Aorta (tissue), 5 donors: ENCODE measurements at regions not wholly inside any gene's neighbourhood (a gene's known extent, or its start where the extent isn't known, plus 50 kb on each side); places are given as distances from the start of the nearest gene placed in this dataset.

Experiments
- ATAC-seq: fragments of 200-7000 bp; cut with Tn5 transposase; one replicate; pipeline ENCODE4 v1.9.1; 2022; ENCODE audit warnings: moderate library complexity; ENCODE audit not compliant: low FRiP score
- DNase-seq, 2 donors: peaks; one replicate each; pipeline ENCODE4 v3.0.0-alpha.2; 2020
- H3K27ac ChIP-seq, 2 donors: one replicate each; pipeline ENCODE4 v1.5.1; 2013; ENCODE audit warnings: low read length in 2 of 2, mild to moderate bottlenecking in 2 of 2, moderate library complexity in 2 of 2, control low read depth in 1 of 2, inconsistent platforms in 1 of 2, low read depth in 1 of 2
- H3K27me3 ChIP-seq, 2 donors: one replicate each; pipeline ENCODE4 v1.6.1; 2013; ENCODE audit warnings: control low read depth in 1 of 2, low read length in 1 of 2, mild to moderate bottlenecking in 1 of 2, moderate library complexity in 1 of 2; ENCODE audit not compliant: insufficient read depth in 2 of 2, control insufficient read depth in 1 of 2
- H3K36me3 ChIP-seq, 2 donors: one replicate each; pipeline ENCODE4 v1.6.1; 2013; ENCODE audit warnings: control low read depth in 1 of 2, low read length in 1 of 2, mild to moderate bottlenecking in 1 of 2; ENCODE audit not compliant: insufficient read depth in 2 of 2, control insufficient read depth in 1 of 2
- H3K4me1 ChIP-seq, 2 donors: one replicate each; pipeline ENCODE4 v1.6.1; 2013; ENCODE audit warnings: low read length in 2 of 2, control low read depth in 1 of 2, mild to moderate bottlenecking in 1 of 2, moderate library complexity in 1 of 2; ENCODE audit not compliant: insufficient read depth in 2 of 2, control insufficient read depth in 1 of 2
- H3K4me3 ChIP-seq, 2 donors: one replicate each; pipeline ENCODE4 v1.5.1; 2013; ENCODE audit warnings: low read length in 2 of 2, control low read depth in 1 of 2, mild to moderate bottlenecking in 1 of 2
- H3K9me3 ChIP-seq: one replicate; pipeline ENCODE4 v1.6.1; 2013; ENCODE audit warnings: mild to moderate bottlenecking, low read length; ENCODE audit not compliant: control insufficient read depth
- WGBS, 2 donors: extraction: QIAGEN DNeasy Blood & Tissue Kit; methylation state at CpG; one replicate each; pipeline ENCODE4 v1.1.7; 2013; 5-methylcytosine and 5-hydroxymethylcytosine counted together
- intact Hi-C, 2 donors: fragments of 100-400 bp; cut with DNase I; formaldehyde crosslinking; loops; one replicate each; pipeline versions ENCODE4 v1.14.2 to v1.15.0; 2022
- donor health status: healthy with polysubstance abuse.
- donor health status: Bipolar disorder and iron deficiency.
- donor health status: DM: no; HTN: no; CAD: no.
- donor health status: DM: no; HTN: no; CAD: no.
- donor health status: DM: yes; HTN: yes; CAD: no.

DNA sequence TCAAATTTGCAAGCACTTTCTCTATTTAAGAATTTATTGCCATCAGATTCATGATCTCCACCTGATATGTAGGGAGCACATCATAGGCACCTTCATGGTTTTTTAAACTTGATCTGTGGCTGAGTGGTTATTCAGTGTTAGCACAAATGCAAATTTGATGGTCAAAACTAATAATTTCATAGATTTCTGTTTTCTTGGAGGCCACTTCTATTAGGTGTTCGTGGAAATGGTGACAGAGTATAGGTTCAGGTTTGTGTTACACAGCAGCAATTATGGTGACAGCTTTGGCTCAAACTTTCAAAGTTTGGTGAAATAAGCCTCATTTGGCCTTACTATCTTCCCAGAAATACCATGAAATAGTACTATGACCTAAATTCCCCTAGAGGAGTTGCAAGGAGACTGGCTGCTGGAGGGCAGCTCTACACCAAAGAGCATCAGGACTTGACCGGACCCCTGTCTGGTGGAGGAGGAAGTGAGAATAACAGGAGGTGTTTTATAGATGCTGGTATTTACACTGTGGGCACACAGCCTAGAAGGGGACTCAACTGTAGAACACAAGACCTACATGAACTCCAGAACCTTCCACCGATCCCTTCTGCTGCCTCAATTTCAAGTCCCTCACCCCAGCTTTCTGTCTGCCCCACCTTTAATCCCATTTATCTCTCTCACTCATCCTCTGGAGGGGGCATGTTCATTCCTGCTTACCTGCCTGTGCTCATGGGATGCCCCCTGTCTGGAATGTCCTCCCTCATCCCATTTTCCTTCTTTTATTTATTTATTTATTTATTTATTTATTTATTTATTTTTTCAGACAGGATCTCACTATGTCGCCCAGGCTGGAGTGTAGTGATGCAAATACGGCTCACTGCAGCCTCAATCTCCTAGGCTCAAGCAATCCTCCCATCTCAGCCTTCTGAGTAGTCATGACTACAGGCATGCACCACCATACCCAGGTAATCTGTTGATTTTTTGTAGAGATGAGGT lies 132.9 kb upstream of the SIX2 start:
- H3K4me3 ChIP-seq: no peak overlapping the region
- no peak overlapping the region for H3K27ac ChIP-seq
- H3K27me3 ChIP-seq: no peaks in the 10 kb centered on the region
- intact Hi-C loops: no loop called here
- WGBS, 2 donors: 93 to 94% methylated on average over 5 of the region's 5 CpGs
- no peak for ATAC-seq
- no peaks in the 10 kb centered on the region for H3K9me3 ChIP-seq
- H3K36me3 ChIP-seq: no peaks in the 10 kb centered on the region
- no peak for DNase-seq
- H3K4me1 ChIP-seq: no peaks in the 10 kb centered on the region

DNA sequence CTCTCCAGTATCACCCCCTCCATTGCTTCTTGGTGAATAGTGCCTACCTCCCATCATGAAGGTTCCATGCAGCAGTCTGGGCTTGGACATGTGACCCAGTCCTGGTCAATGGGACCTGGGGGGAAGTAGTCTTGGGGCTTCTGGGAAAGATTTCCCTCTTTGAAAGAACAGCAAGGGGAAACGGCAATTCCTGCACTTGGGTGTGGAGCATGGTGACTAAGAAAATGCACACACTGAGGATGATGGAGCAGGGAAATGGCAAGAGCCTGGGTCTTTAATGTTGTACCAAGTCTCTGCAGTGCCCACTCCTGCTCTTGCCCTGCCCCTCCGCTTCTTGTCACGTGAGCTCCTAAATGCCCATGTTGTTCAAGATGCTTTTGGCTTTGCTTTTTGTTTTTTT lies 131.4 kb upstream of the SIX2 start:
- no peak for DNase-seq
- WGBS, 2 donors: 94 to 97% methylated on average over 3 of the region's 3 CpGs
- H3K9me3 ChIP-seq: no peaks in the 10 kb centered on the region
- no peak overlapping the region for H3K27ac ChIP-seq
- no peak overlapping the region for H3K4me3 ChIP-seq
- H3K36me3 ChIP-seq: no peaks in the 10 kb centered on the region
- H3K27me3 ChIP-seq: no peaks in the 10 kb centered on the region
- H3K4me1 ChIP-seq: no peaks in the 10 kb centered on the region
- intact Hi-C loops: no loop called here
- ATAC-seq: no peak

DNA sequence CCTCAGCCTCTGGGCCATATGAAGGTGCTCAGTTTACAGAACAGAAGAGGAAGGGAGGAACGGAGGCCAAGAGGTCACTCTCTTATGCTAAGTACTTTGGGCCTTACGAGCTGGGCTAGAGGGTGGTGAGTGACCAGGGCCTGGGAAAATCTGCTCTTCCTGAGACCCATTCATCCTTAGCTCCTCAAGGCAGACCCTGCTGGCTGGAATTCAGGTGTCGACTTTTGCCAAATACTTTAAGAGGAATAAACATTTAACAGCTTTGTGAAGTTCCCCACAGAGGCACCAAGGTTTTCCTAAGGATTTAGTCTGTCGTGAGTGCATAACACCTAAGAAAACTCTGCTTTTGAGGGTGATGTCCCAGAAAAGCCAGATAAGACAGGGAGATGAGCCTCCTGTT lies 129.7 kb upstream of the SIX2 start:
- Histone ChIP-seq H3K4me3 (no peak overlapping the region), H3K36me3 (no peaks in the 10 kb centered on the region), H3K27me3 (no peaks in the 10 kb centered on the region), H3K27ac (no peak overlapping the region), H3K9me3 (no peaks in the 10 kb centered on the region), H3K4me1 (peaks cover 0 to 7% of the 10 kb centered on the region in 2 donors)
- ATAC-seq (no peak), DNase-seq (no peak)
- intact Hi-C loops: no loop called here
- WGBS, 2 donors: 70 to 84% methylated on average over 4 of the region's 4 CpGs

DNA sequence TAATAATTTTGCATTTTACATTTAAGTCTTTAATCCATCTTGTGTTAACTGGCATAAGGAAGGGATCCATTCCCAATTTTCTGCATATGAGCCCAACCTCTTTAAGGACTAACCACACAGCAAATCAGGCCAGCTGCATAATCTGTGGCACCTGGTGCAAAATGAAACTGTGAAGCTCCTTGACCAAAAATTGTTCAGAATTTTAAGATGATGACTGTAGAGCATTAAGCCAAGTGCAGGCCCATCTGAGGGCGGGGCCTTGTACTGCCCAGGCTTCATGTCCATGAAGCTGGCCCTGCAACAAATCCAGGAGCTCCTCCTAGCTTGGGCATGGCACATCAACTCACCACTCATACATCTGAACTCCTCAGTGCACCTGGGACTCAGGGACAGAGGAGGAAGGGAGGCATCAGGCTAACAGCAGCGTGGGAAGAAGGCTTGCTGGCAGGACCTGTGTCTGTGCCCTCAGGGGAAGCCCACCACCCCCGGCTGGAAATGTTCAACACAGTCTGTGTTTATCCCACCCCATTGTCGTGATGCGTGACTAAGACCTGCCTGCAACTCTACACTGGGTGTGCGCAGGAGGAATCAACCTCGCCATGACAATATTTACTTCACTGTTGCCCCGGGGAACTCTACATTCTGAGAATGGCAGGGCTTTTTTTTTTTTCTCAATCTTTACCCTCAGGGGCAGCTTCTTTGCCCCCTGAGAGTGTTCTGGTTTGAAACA lies 128.9 kb upstream of the SIX2 start:
- H3K4me1 ChIP-seq: peaks cover 0 to 7% of the 10 kb centered on the region in 2 donors
- no peak overlapping the region for H3K27ac ChIP-seq
- no peaks in the 10 kb centered on the region for H3K27me3 ChIP-seq
- intact Hi-C loops: no loop called here
- H3K9me3 ChIP-seq: no peaks in the 10 kb centered on the region
- DNase-seq: no peak
- ATAC-seq: no peak
- 94% methylated on average over 8 of the region's 8 CpGs for WGBS, 2 donors
- no peaks in the 10 kb centered on the region for H3K36me3 ChIP-seq
- H3K4me3 ChIP-seq: no peak overlapping the region

DNA sequence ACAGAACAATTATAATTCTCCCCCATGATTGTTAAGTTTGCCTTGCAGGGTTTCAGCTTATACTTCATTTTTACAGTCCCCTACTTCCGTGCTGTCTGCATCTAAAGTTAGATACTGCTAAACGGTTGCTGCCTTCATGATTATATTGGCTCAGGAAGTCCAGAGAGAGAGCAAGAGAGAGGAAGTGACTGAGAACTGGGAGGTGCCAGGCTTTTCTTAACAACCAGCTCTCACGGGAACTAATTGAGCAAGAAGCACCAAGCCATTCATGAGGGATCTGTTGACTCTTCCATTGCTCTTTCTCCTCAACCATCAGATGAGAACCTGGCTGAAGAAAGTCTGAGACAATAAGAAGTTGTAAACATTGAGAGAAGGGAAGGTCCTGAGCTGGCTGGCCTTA lies 125.5 kb upstream of the SIX2 start:
- Histone ChIP-seq H3K27ac (peak overlapping the region in 1 of 2 donors; percentile 12), H3K9me3 (no peaks in the 10 kb centered on the region), H3K36me3 (no peaks in the 10 kb centered on the region), H3K4me3 (no peak overlapping the region), H3K4me1 (peaks cover 0 to 7% of the 10 kb centered on the region in 2 donors), H3K27me3 (no peaks in the 10 kb centered on the region)
- DNase-seq (no peak), ATAC-seq (no peak)
- WGBS, 2 donors: 1% methylated on average over 3 of the region's 3 CpGs
- intact Hi-C loops: no loop called here

DNA sequence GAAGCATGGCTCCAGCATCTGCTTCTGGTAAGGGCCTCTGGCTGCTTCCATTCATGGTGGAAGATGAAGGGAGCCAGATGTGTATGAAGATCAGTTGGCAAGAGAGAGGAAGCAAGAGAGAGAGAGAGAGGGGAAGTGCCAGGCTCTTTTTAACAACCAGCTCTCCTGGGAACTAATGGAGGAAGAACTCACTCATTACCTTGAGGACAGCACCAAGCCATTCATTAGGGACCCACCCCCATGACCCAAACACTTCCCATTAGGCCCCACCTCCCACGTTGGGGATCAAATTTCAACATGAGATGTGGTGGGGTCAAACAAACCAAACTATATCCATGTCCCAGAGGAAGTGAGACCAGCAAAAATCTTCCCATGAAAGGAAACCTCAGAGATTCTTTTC lies 124.8 kb upstream of the SIX2 start:
- Histone ChIP-seq H3K9me3 (no peaks in the 10 kb centered on the region), H3K4me1 (peaks cover 0 to 7% of the 10 kb centered on the region in 2 donors), H3K27ac (no peak overlapping the region), H3K4me3 (no peak overlapping the region), H3K36me3 (no peaks in the 10 kb centered on the region), H3K27me3 (no peaks in the 10 kb centered on the region)
- intact Hi-C loops: no loop called here
- ATAC-seq (no peak), DNase-seq (no peak)
- 50 to 63% methylated on average over 1 of the region's 1 CpG for WGBS, 2 donors

DNA sequence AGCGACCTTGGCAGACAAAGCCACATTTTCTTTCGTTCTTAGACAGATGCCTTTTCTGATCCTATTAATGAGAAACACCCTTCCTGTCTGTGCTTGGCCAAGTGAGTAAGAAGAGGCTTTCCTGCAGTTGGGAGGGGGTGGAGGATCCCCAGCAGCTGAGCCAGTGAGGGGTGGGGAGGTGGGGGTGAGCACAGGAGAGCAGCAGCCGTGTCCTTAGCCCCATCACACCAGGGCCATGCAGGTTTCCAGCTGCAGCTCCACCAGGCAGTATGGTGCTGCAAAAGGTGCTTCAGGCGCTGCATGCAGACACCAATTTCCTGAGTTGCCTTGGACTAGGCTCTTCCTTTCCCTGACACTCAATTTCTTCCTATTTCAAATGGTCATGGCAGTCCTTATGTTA lies 123.3 kb upstream of the SIX2 start:
- Histone ChIP-seq H3K4me1 (peaks cover 0 to 7% of the 10 kb centered on the region in 2 donors), H3K27ac (no peak overlapping the region), H3K36me3 (no peaks in the 10 kb centered on the region), H3K27me3 (no peaks in the 10 kb centered on the region), H3K4me3 (no peak overlapping the region), H3K9me3 (no peaks in the 10 kb centered on the region)
- ATAC-seq (no peak), DNase-seq (no peak)
- 94 to 96% methylated on average over 4 of the region's 4 CpGs for WGBS, 2 donors
- intact Hi-C loops: no loop called here

DNA sequence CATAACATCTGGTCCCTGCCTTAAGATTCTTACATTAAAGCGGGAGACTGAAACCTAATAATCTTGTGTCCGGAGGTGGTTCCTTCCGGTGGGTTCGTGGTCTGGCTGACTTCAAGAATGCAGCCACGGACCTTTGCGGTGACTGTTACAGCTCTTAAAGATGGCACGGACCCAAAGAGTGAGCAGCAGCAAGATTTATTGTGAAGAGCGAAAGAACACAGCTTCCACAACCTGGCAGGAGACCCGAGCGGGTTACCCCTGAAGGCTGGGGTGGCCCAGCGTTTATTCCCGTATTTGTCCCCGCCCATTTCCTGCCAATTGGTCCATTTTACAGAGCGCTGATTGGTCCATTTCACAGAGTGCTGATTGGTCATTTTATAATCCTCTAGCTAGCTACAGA lies 122.3 kb upstream of the SIX2 start:
- H3K27ac ChIP-seq: no peak overlapping the region
- intact Hi-C loops: no loop called here
- DNase-seq (no peak), ATAC-seq (no peak)
- no peak overlapping the region for H3K4me3 ChIP-seq
- H3K4me1 ChIP-seq: peaks cover 0 to 7% of the 10 kb centered on the region in 2 donors
- H3K36me3 ChIP-seq: no peaks in the 10 kb centered on the region
- 79% methylated on average over 14 of the region's 14 CpGs for WGBS, 2 donors
- H3K27me3 ChIP-seq: no peaks in the 10 kb centered on the region
- no peaks in the 10 kb centered on the region for H3K9me3 ChIP-seq

DNA sequence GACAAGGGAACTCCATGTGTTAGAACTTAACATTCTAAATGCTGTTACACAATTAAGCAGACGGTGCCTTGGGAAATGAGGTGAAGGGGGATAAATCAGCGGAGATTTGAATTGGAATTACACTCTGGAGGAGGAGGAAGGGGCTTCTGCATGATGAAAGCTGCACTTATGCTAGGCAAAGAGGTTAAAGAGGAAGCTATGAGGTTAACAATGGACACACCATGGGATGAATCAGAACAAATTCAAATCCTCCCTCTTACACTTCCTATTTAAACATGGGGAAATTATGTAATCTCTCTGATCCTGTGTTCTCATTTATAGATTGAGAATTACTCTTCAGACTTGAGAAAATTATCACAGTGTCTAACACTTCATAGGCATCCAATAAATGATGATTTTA lies 121.5 kb upstream of the SIX2 start:
- no peaks in the 10 kb centered on the region for H3K27me3 ChIP-seq

More for the DNA sequence above, 121.5 kb upstream of the SIX2 start:
- Histone ChIP-seq H3K27ac (no peak overlapping the region), H3K4me1 (peaks cover 0 to 7% of the 10 kb centered on the region in 2 donors), H3K4me3 (no peak overlapping the region), H3K9me3 (no peaks in the 10 kb centered on the region), H3K36me3 (no peaks in the 10 kb centered on the region)
- intact Hi-C loops: no loop called here
- no peak for ATAC-seq
- no peak for DNase-seq
- 95 to 98% methylated on average over 2 of the region's 2 CpGs for WGBS, 2 donors
